GM12878 (cell line): ENCODE measurements at regions not wholly inside any gene's neighbourhood (a gene's known extent, or its start where the extent isn't known, plus 50 kb on each side); places are given as distances from the start of the nearest gene placed in this dataset.

ENCODE experiments used
- ATAC-seq: fragments of 200-7000 bp; cut with Tn5 transposase; 3 replicates; pipeline ENCODE4 v1.9.1; 2020; ENCODE audit warnings: mild to moderate bottlenecking, moderate library complexity
- BruUV-seq: library from RNA; stranded (reverse); fragments of 400-500 nt; replicated peaks from 2 replicates; lab custom pipeline; 2021; lab: Mats Ljungman, UMichigan
- CTCF ChIA-PET: fragments of 300-600 bp; sonication (Branson Sonifier 250); formaldehyde crosslinking; extraction: SDS; loops from one replicate; lab custom pipeline; 2021; ENCODE audit warnings: inconsistent platforms; lab: Yijun Ruan, JAX
- POLR2A ChIA-PET: fragments of 350-600 bp; formaldehyde crosslinking; extraction: SDS; loops from one replicate; lab custom pipeline; 2021; ENCODE audit warnings: inconsistent platforms; lab: Charles Lee
- RAD21 ChIA-PET: fragments of 300-600 bp; sonication (Branson Sonifier 250); formaldehyde crosslinking; loops from one replicate; lab custom pipeline; 2023; ENCODE audit warnings: antibody characterized with exemption; ENCODE audit not compliant: unreplicated experiment; lab: Charles Lee
- SMC1A ChIA-PET: fragments of 300-600 bp; sonication (Branson Sonifier 250); formaldehyde crosslinking; loops from one replicate; lab custom pipeline; 2023; ENCODE audit not compliant: unreplicated experiment, uncharacterized antibody; lab: Charles Lee
- DNase-seq: peaks from one replicate; pipeline ENCODE4 v3.0.0-alpha.2; 2011; ENCODE audit warnings: low read depth, low spot score
- FAIRE-seq: peaks from 3 replicates; lab custom pipeline; 2011; peaks lifted over from hg19 to GRCh38; lab: Jason Lieb, UNC
- H2AFZ ChIP-seq: 2 replicates; pipeline ENCODE4 v1.6.0; 2011; ENCODE audit warnings: low read depth, low read length, control low read depth; ENCODE audit not compliant: control insufficient read depth
- H3K27ac ChIP-seq: 2 replicates; pipeline ENCODE4 v1.5.1; 2011; ENCODE audit warnings: control low read depth; ENCODE audit not compliant: control insufficient read depth, insufficient read depth
- H3K27me3 ChIP-seq, 2 experiments: replicated peaks in 1 of 2; 2 replicates each; pipeline versions ENCODE4 v1.6.0 to v1.6.1; 2011; ENCODE audit warnings: low read length in 1 of 2; ENCODE audit not compliant: control insufficient read depth in 2 of 2, insufficient read depth in 2 of 2
- H3K36me3 ChIP-seq, 2 experiments: 2 replicates each; pipeline ENCODE4 v1.5.1; 2011; ENCODE audit warnings: low read length in 1 of 2; ENCODE audit not compliant: control insufficient read depth in 2 of 2, insufficient read depth in 2 of 2
- H3K4me1 ChIP-seq: 2 replicates; pipeline ENCODE4 v1.6.1; 2011; ENCODE audit warnings: mild to moderate bottlenecking, low read length, moderate library complexity, mixed read lengths; ENCODE audit not compliant: control insufficient read depth, insufficient read depth
- H3K4me2 ChIP-seq: 2 replicates; pipeline ENCODE4 v1.6.0; 2011; ENCODE audit warnings: control low read depth; ENCODE audit not compliant: control insufficient read depth, insufficient read depth
- H3K4me3 ChIP-seq: fragments of 200-600 bp; sonication (generic); 2 replicates; pipeline ENCODE4 v1.5.1; 2016
- H3K79me2 ChIP-seq: 2 replicates; pipeline ENCODE4 v1.6.0; 2011; ENCODE audit warnings: low read length; ENCODE audit not compliant: control insufficient read depth, insufficient read depth
- H3K9ac ChIP-seq: 2 replicates; pipeline ENCODE4 v1.8.0; 2011; ENCODE audit warnings: low read length, control low read depth, mixed read lengths; ENCODE audit not compliant: control insufficient read depth, insufficient read depth
- H3K9me3 ChIP-seq: replicated peaks from 3 replicates; pipeline ENCODE4 v1.5.1; 2011; ENCODE audit warnings: mild to moderate bottlenecking, low read length; ENCODE audit not compliant: control insufficient read depth, insufficient read depth
- H4K20me1 ChIP-seq: 2 replicates; pipeline ENCODE4 v1.6.0; 2011; ENCODE audit not compliant: control insufficient read depth, insufficient read depth
- ATF3 ChIP-seq: IDR thresholded peaks from 2 replicates; pipeline ENCODE4 v1.6.1; 2011; ENCODE audit warnings: low read depth, mild to moderate bottlenecking, low read length, moderate library complexity, borderline replicate concordance; ENCODE audit errors: extremely low read depth
- BCL11A ChIP-seq: IDR thresholded peaks from 2 replicates; pipeline ENCODE4 v1.6.1; 2011; ENCODE audit warnings: low read depth, low read length
- CEBPZ ChIP-seq: fragments of 150-350 bp; IDR thresholded peaks from 2 replicates; pipeline ENCODE4 v1.6.1; 2016; ENCODE audit warnings: low read depth, low read length
- EP300 ChIP-seq, 2 experiments: fragments of 150-350 bp in 1 of 2; IDR thresholded peaks; 2 replicates each; pipeline ENCODE4 v1.6.1; 2011 to 2012; ENCODE audit warnings: low read depth in 2 of 2, low read length in 2 of 2, borderline replicate concordance in 1 of 2, improper control_type of control experiment in 1 of 2, inconsistent platforms in 1 of 2; ENCODE audit not compliant: control insufficient read depth in 1 of 2
- ETV6 ChIP-seq, 2 experiments: fragments of 450-650 bp in 1 of 2; IDR thresholded peaks in 1 of 2; conservative IDR thresholded peaks in 1 of 2; 2 replicates each; pipeline ENCODE4 v1.6.1; 2014; ENCODE audit warnings: antibody characterized with exemption in 1 of 2, borderline replicate concordance in 1 of 2, low read depth in 1 of 2, mild to moderate bottlenecking in 1 of 2, moderate library complexity in 1 of 2
- MLLT1 ChIP-seq: fragments of 450-650 bp; IDR thresholded peaks from 2 replicates; pipeline ENCODE4 v1.6.1; 2016; ENCODE audit warnings: mild to moderate bottlenecking
- STAT1 ChIP-seq: fragments of 450-650 bp; conservative IDR thresholded peaks from 2 replicates; pipeline ENCODE4 v1.6.1; 2014; ENCODE audit warnings: antibody characterized with exemption, mild to moderate bottlenecking
- in situ Hi-C: fragments of 300-500 bp; cut with MboI; formaldehyde crosslinking; loops from 9 replicates; pipeline ENCODE4 v1.14.3; 2018; ENCODE audit warnings: mixed read lengths
- intact Hi-C: fragments of 100-400 bp; cut with micrococcal nuclease; formaldehyde crosslinking; loops from one replicate; pipeline ENCODE4 v1.14.2; 2022; ENCODE audit not compliant: unreplicated experiment
- TF ChIP-seq, protein P1 (sequence below): fragments of 450-650 bp; IDR thresholded peaks from 2 replicates; pipeline ENCODE4 v1.6.1; 2016; ENCODE audit warnings: mild to moderate bottlenecking
- TF ChIP-seq, protein P2 (sequence below): IDR thresholded peaks from 2 replicates; pipeline ENCODE4 v1.6.1; 2012; ENCODE audit warnings: low read depth, low read length, improper control_type of control experiment

- H3K9ac ChIP-seq: no peak overlapping the region
- no peaks in the 10 kb centered on the region for H3K79me2 ChIP-seq
- no peak for ATAC-seq
- no peak overlapping the region for H2AFZ ChIP-seq
- ChIA-PET POLR2A (no interaction called here), RAD21 (no interaction called here), CTCF (no interaction called here), SMC1A (no interaction called here)
- no peak for DNase-seq
- no peak overlapping the region for H3K4me2 ChIP-seq
- in situ Hi-C loops (no loop called here), intact Hi-C loops (no loop called here)
- no peaks in the 10 kb centered on the region for H3K4me1 ChIP-seq
- H3K27ac ChIP-seq: no peak overlapping the region
- no peaks in the 10 kb centered on the region for H4K20me1 ChIP-seq
- TF ChIP-seq, protein P1, sequence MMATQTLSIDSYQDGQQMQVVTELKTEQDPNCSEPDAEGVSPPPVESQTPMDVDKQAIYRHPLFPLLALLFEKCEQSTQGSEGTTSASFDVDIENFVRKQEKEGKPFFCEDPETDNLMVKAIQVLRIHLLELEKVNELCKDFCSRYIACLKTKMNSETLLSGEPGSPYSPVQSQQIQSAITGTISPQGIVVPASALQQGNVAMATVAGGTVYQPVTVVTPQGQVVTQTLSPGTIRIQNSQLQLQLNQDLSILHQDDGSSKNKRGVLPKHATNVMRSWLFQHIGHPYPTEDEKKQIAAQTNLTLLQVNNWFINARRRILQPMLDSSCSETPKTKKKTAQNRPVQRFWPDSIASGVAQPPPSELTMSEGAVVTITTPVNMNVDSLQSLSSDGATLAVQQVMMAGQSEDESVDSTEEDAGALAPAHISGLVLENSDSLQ: no peak
- TF ChIP-seq EP300 (IDR thresholded peaks at IDR 0.05; ENCODE audit: borderline replicate concordance in 1 of 2, control insufficient read depth in 1 of 2, low read depth in 2 of 2, low read length in 2 of 2) (no peak), ATF3 (no peak), ETV6 (conservative IDR thresholded peaks at IDR 0.05 in 1 of 2, IDR thresholded peaks at IDR 0.05 in 1 of 2; ENCODE audit: borderline replicate concordance in 1 of 2, low read depth in 1 of 2) (no peak)
- no peak for FAIRE-seq
- no peaks in the 10 kb centered on the region for H3K9me3 ChIP-seq
- H3K36me3 ChIP-seq: no peaks in the 10 kb centered on the region
- H3K27me3 ChIP-seq: no peaks in the 10 kb centered on the region
- no TSS peak for BruUV-seq
- H3K4me3 ChIP-seq: no peak overlapping the region
These were observed 180.3 kb downstream of the CRPPA start for GRCh38 chr7:16241017-16241416.

DNA sequence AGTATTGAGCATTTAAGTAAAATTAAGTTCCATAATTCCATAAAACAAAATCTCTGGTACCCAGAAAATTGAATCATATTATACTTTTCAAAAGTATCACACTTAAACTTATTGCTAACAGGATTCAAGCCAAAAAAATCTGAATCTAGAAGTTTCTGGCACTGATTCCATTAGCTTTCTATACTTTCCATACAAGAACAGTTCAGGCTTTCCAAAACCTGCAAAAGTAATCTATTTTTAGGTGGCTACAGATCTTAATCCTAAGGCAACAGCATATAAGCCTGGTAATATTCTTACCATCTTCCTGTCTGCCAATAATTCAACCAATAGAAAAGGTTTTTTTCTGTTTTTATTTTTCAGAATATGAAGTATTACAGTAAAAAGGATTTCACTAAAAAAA lies 185.0 kb downstream of the CRPPA start:
- Histone ChIP-seq H2AFZ (no peak overlapping the region), H3K27me3 (no peaks in the 10 kb centered on the region), H3K4me2 (no peak overlapping the region), H3K4me1 (no peaks in the 10 kb centered on the region), H3K4me3 (no peak overlapping the region), H4K20me1 (no peaks in the 10 kb centered on the region), H3K79me2 (no peaks in the 10 kb centered on the region), H3K27ac (no peak overlapping the region), H3K9ac (no peak overlapping the region), H3K36me3 (no peaks in the 10 kb centered on the region), H3K9me3 (no peaks in the 10 kb centered on the region)
- ChIA-PET SMC1A (no interaction called here), CTCF (no interaction called here), POLR2A (no interaction called here), RAD21 (no interaction called here)
- ATAC-seq (no peak), FAIRE-seq (no peak), DNase-seq (no peak)
- BruUV-seq: no TSS peak
- in situ Hi-C loops: no loop called here
- intact Hi-C loops: no loop called here
- TF ChIP-seq, protein P2, sequence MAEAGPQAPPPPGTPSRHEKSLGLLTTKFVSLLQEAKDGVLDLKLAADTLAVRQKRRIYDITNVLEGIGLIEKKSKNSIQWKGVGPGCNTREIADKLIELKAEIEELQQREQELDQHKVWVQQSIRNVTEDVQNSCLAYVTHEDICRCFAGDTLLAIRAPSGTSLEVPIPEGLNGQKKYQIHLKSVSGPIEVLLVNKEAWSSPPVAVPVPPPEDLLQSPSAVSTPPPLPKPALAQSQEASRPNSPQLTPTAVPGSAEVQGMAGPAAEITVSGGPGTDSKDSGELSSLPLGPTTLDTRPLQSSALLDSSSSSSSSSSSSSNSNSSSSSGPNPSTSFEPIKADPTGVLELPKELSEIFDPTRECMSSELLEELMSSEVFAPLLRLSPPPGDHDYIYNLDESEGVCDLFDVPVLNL: no peak
- no peak for TF ChIP-seq BCL11A
- no peak for TF ChIP-seq MLLT1
- TF ChIP-seq STAT1: no peak
- TF ChIP-seq CEBPZ: no peak
